ENCODE measurements at regions not wholly inside any gene's neighbourhood (a gene's known extent, or its start where the extent isn't known, plus 50 kb on each side); places are given as distances from the start of the nearest gene placed in this dataset.

DNA sequence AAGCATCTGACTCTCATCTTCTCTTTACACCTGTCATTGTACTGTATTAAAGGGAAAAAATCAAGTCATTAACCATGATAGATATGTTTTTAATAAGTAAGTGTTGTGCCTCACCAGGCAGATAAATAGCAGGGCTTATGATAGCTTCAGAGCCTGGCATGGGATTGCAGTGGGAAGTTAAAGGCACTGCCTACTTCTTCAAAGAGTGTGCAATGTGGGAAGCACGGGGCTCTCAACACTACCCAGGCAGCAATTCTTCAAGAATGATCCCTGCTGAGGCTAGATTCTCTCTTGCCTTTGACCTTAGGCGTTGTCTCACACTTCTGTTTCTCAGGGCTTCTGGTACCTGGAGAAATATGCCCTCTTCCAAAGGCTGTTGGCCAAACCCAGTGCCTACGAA, 297.3 kb downstream of the MAF start:
- no TSS peak for BruUV-seq (replicated peaks)
- Histone ChIP-seq H3K27ac (ENCODE audit: extremely low read length, insufficient read depth, low read length) (no peak overlapping the region), H2AFZ (ENCODE audit: low read length) (no peak overlapping the region), H3K4me1 (ENCODE audit: insufficient read depth, low read length) (peaks cover 12% of the 10 kb centered on the region; the same call in 1 of the 2 replicates), H4K20me1 (ENCODE audit: insufficient read depth, low read length) (no peaks in the 10 kb centered on the region), H3K9me3 (ENCODE audit: low read length) (no peaks in the 10 kb centered on the region), H3K79me2 (ENCODE audit: insufficient read depth, low read length) (no peaks in the 10 kb centered on the region), H3K27me3 (ENCODE audit: control insufficient read depth in 1 of 2, insufficient read depth in 2 of 2, low read length in 2 of 2) (peaks cover 0 to 4% of the 10 kb centered on the region in 2 experiments; a peak in 1 of 5 replicates), H3K9ac (ENCODE audit: insufficient read depth, low read depth, low read length) (no peak overlapping the region), H3K4me2 (ENCODE audit: low read depth, low read length) (no peak overlapping the region), H3K4me3 (replicated peaks in 1 of 3; ENCODE audit: insufficient read depth in 1 of 3, low read depth in 2 of 3, low read length in 3 of 3) (no peak overlapping the region), H3K36me3 (replicated peaks in 1 of 2; ENCODE audit: control insufficient read depth in 1 of 2, insufficient read depth in 2 of 2, low read length in 2 of 2) (no peaks in the 10 kb centered on the region)
- DNase-seq (ENCODE audit: low spot score) (no peak), ATAC-seq (no peak), FAIRE-seq (no peak)
- in situ Hi-C loops (cut with HindIII; ENCODE audit: extremely low pct_ligation_motif_present, low pct_unique_long_range_greater_than_20kb) (no loop called here), intact Hi-C loops (cut with micrococcal nuclease; ENCODE audit: unreplicated experiment) (no loop called here)
- POLR2A ChIA-PET, result no interaction called here
- 0% methylated on average over 3 of the region's 3 CpGs for WGBS (ENCODE audit: low lambda C conversion rate)
- CTCF ChIA-PET (ENCODE audit: low intra/inter-chr PET ratio, low total read pairs), result no interaction called here
- TF ChIP-seq ZNF564 (CRISPR knock-in tag; IDR thresholded peaks at IDR 0.05) (no peak), NFIC (IDR thresholded peaks at IDR 0.05; ENCODE audit: low read length) (no peak), ZNF382 (CRISPR knock-in tag; IDR thresholded peaks at IDR 0.05; ENCODE audit: borderline replicate concordance) (no peak), KDM4B (CRISPR knock-in tag; IDR thresholded peaks at IDR 0.05) (no peak)
- TF ChIP-seq, protein P1, sequence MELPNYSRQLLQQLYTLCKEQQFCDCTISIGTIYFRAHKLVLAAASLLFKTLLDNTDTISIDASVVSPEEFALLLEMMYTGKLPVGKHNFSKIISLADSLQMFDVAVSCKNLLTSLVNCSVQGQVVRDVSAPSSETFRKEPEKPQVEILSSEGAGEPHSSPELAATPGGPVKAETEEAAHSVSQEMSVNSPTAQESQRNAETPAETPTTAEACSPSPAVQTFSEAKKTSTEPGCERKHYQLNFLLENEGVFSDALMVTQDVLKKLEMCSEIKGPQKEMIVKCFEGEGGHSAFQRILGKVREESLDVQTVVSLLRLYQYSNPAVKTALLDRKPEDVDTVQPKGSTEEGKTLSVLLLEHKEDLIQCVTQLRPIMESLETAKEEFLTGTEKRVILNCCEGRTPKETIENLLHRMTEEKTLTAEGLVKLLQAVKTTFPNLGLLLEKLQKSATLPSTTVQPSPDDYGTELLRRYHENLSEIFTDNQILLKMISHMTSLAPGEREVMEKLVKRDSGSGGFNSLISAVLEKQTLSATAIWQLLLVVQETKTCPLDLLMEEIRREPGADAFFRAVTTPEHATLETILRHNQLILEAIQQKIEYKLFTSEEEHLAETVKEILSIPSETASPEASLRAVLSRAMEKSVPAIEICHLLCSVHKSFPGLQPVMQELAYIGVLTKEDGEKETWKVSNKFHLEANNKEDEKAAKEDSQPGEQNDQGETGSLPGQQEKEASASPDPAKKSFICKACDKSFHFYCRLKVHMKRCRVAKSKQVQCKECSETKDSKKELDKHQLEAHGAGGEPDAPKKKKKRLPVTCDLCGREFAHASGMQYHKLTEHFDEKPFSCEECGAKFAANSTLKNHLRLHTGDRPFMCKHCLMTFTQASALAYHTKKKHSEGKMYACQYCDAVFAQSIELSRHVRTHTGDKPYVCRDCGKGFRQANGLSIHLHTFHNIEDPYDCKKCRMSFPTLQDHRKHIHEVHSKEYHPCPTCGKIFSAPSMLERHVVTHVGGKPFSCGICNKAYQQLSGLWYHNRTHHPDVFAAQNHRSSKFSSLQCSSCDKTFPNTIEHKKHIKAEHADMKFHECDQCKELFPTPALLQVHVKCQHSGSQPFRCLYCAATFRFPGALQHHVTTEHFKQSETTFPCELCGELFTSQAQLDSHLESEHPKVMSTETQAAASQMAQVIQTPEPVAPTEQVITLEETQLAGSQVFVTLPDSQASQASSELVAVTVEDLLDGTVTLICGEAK (IDR thresholded peaks at IDR 0.05), result no peak
- TF ChIP-seq, protein P1 (CRISPR knock-in tag; IDR thresholded peaks at IDR 0.05), result no peak
- TF ChIP-seq, protein P2, sequence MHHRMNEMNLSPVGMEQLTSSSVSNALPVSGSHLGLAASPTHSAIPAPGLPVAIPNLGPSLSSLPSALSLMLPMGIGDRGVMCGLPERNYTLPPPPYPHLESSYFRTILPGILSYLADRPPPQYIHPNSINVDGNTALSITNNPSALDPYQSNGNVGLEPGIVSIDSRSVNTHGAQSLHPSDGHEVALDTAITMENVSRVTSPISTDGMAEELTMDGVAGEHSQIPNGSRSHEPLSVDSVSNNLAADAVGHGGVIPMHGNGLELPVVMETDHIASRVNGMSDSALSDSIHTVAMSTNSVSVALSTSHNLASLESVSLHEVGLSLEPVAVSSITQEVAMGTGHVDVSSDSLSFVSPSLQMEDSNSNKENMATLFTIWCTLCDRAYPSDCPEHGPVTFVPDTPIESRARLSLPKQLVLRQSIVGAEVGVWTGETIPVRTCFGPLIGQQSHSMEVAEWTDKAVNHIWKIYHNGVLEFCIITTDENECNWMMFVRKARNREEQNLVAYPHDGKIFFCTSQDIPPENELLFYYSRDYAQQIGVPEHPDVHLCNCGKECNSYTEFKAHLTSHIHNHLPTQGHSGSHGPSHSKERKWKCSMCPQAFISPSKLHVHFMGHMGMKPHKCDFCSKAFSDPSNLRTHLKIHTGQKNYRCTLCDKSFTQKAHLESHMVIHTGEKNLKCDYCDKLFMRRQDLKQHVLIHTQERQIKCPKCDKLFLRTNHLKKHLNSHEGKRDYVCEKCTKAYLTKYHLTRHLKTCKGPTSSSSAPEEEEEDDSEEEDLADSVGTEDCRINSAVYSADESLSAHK (CRISPR knock-in tag; IDR thresholded peaks at IDR 0.05; ENCODE audit: borderline replicate concordance), result no peak
- TF ChIP-seq, protein P3, sequence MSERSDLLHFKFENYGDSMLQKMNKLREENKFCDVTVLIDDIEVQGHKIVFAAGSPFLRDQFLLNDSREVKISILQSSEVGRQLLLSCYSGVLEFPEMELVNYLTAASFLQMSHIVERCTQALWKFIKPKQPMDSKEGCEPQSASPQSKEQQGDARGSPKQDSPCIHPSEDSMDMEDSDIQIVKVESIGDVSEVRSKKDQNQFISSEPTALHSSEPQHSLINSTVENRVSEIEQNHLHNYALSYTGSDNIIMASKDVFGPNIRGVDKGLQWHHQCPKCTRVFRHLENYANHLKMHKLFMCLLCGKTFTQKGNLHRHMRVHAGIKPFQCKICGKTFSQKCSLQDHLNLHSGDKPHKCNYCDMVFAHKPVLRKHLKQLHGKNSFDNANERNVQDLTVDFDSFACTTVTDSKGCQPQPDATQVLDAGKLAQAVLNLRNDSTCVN (CRISPR knock-in tag; IDR thresholded peaks at IDR 0.05; ENCODE audit: borderline replicate concordance), result no peak
- TF ChIP-seq, protein P4, sequence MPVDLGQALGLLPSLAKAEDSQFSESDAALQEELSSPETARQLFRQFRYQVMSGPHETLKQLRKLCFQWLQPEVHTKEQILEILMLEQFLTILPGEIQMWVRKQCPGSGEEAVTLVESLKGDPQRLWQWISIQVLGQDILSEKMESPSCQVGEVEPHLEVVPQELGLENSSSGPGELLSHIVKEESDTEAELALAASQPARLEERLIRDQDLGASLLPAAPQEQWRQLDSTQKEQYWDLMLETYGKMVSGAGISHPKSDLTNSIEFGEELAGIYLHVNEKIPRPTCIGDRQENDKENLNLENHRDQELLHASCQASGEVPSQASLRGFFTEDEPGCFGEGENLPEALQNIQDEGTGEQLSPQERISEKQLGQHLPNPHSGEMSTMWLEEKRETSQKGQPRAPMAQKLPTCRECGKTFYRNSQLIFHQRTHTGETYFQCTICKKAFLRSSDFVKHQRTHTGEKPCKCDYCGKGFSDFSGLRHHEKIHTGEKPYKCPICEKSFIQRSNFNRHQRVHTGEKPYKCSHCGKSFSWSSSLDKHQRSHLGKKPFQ (CRISPR knock-in tag; IDR thresholded peaks at IDR 0.05; ENCODE audit: insufficient replicate concordance), result no peak
